GM21367 (cell line): ENCODE measurements at regions not wholly inside any gene's neighbourhood (a gene's known extent, or its start where the extent isn't known, plus 50 kb on each side); places are given as distances from the start of the nearest gene placed in this dataset.
"Not testable (repeated sequence)": the region's sequence is repeated elsewhere in the genome, so short reads cannot be mapped to it uniquely, and the experiment has no call there.

Experiments
- ATAC-seq: cut with Tn5 transposase; IDR thresholded peaks from one replicate; pipeline ENCODE4 v1.9.1; 2021; ENCODE audit not compliant: unreplicated experiment

GRCh38 chr7:155227788-155228458, 69.8 kb upstream of the INSIG1 start:
- no peak for ATAC-seq

GRCh38 chr7:155228459-155228845, 69.2 kb upstream of the INSIG1 start:
- no peak for ATAC-seq

- no peak for ATAC-seq
These were observed 68.8 kb upstream of the INSIG1 start for GRCh38 chr7:155228894-155229293.

GRCh38 chr7:155229548-155230168, 68.0 kb upstream of the INSIG1 start:
- no peak for ATAC-seq

- ATAC-seq = no peak
These were observed 67.5 kb upstream of the INSIG1 start for GRCh38 chr7:155230169-155230593.

GRCh38 chr7:155231241-155231800, 66.4 kb upstream of the INSIG1 start:
- ATAC-seq = no peak

- ATAC-seq = no peak
These were observed 65.7 kb upstream of the INSIG1 start for GRCh38 chr7:155231941-155232340.

GRCh38 chr7:155232911-155233310, 64.8 kb upstream of the INSIG1 start:
- ATAC-seq = no peak

- no peak for ATAC-seq
These were observed 64.1 kb upstream of the INSIG1 start for GRCh38 chr7:155233311-155234157.

- no peak for ATAC-seq
These were observed 63.6 kb upstream of the INSIG1 start for GRCh38 chr7:155234158-155234492.

- no peak for ATAC-seq
These were observed 62.5 kb upstream of the INSIG1 start for GRCh38 chr7:155234950-155235789.

GRCh38 chr7:155236386-155236785, 61.3 kb upstream of the INSIG1 start:
- ATAC-seq = no peak

GRCh38 chr7:155237297-155237696, 60.4 kb upstream of the INSIG1 start:
- ATAC-seq = no peak

GRCh38 chr7:155237730-155238129, 59.9 kb upstream of the INSIG1 start:
- no peak for ATAC-seq

GRCh38 chr7:155239431-155240087, 58.1 kb upstream of the INSIG1 start:
- ATAC-seq = not testable (repeated sequence)

GRCh38 chr7:155244675-155245074, 53.0 kb upstream of the INSIG1 start:
- ATAC-seq = no peak

GRCh38 chr7:155247479-155248365, 50.0 kb upstream of the INSIG1 start:
- ATAC-seq = no peak
